ENCODE measurements at regions not wholly inside any gene's neighbourhood (a gene's known extent, or its start where the extent isn't known, plus 50 kb on each side); places are given as distances from the start of the nearest gene placed in this dataset.

DNA sequence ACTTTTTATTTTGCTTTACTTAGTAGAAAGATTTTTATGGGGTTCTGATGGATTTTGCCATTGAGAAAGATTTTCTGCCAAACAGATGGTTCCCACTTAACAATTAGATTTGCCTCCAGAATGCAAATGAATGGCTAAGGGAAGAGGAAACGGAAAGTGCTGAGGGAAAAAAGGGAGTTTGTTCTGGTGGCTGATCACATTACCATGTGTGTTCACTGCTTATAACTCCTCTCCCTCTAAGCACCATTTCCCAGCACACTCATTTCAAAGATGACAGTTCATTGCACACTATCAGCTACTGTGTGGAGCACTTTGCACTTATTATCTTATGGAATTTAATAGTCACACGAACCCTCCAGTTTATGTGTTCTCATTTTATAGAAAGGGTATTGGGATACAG is 68.0 kb upstream of the GRID2 start:
- no peaks in the 10 kb centered on the region for H3K9me3 ChIP-seq (ENCODE audit: control insufficient read depth, insufficient read depth, low read length)
- H3K27me3 Mint-ChIP-seq (ENCODE audit: low read depth in 2 of 2) = no peaks in the 10 kb centered on the region
- H3K27ac ChIP-seq (ENCODE audit: low read length) = no peak overlapping the region
- intact Hi-C loops (cut with micrococcal nuclease) = no loop called here
- no peak overlapping the region for H3K27ac Mint-ChIP-seq
- ATAC-seq = no peak
- TF ChIP-seq, protein P1, sequence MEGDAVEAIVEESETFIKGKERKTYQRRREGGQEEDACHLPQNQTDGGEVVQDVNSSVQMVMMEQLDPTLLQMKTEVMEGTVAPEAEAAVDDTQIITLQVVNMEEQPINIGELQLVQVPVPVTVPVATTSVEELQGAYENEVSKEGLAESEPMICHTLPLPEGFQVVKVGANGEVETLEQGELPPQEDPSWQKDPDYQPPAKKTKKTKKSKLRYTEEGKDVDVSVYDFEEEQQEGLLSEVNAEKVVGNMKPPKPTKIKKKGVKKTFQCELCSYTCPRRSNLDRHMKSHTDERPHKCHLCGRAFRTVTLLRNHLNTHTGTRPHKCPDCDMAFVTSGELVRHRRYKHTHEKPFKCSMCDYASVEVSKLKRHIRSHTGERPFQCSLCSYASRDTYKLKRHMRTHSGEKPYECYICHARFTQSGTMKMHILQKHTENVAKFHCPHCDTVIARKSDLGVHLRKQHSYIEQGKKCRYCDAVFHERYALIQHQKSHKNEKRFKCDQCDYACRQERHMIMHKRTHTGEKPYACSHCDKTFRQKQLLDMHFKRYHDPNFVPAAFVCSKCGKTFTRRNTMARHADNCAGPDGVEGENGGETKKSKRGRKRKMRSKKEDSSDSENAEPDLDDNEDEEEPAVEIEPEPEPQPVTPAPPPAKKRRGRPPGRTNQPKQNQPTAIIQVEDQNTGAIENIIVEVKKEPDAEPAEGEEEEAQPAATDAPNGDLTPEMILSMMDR (IDR thresholded peaks at IDR 0.05) = no peak
- H3K4me3 ChIP-seq (ENCODE audit: low read length) = no peak overlapping the region
- H3K36me3 Mint-ChIP-seq = no peaks in the 10 kb centered on the region
- no peaks in the 10 kb centered on the region for H3K4me1 Mint-ChIP-seq
- DNase-seq = no peak
- no peaks in the 10 kb centered on the region for H3K36me3 ChIP-seq (ENCODE audit: control insufficient read depth, insufficient read depth, low read length)
- no peaks in the 10 kb centered on the region for H3K27me3 ChIP-seq (ENCODE audit: control insufficient read depth, insufficient read depth, low read length)
- H3K4me1 ChIP-seq (ENCODE audit: control insufficient read depth, insufficient read depth, low read length) = no peaks in the 10 kb centered on the region
- H3K4me3 Mint-ChIP-seq = no peak overlapping the region
- WGBS (ENCODE audit: insufficient coverage) = no CpG with 5 or more reads among the region's 2 CpGs
- H3K9me3 Mint-ChIP-seq = peaks cover 10 to 25% of the 10 kb centered on the region in 2 donors

DNA sequence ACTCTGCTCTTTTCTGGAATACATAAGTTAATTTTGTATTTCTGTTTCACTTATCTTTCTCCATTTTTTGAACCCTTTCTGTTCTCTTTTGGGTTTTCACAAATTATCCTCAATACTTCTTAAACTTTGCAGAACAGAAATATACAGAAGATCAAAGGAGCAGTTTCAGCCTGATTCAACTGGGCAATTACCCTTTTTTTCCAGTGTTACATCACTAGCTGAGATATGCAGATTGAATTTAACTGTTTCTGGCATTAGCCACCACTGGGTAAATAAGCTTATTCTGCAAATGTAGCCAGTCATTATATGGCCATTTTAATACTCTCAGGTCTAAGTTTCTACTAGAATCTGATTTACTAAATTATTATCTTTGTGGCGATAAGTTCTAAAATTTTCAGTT is 66.9 kb upstream of the GRID2 start:
- no CpG with 5 or more reads among the region's 1 CpG for WGBS (ENCODE audit: insufficient coverage)
- ATAC-seq (no peak), DNase-seq (no peak)
- no peak overlapping the region for H3K4me3 ChIP-seq (ENCODE audit: low read length)
- no peaks in the 10 kb centered on the region for H3K36me3 ChIP-seq (ENCODE audit: control insufficient read depth, insufficient read depth, low read length)
- Mint-ChIP-seq H3K36me3 (no peaks in the 10 kb centered on the region), H3K27me3 (ENCODE audit: low read depth in 2 of 2) (no peaks in the 10 kb centered on the region), H3K4me1 (no peaks in the 10 kb centered on the region), H3K4me3 (no peak overlapping the region), H3K9me3 (peaks cover 10 to 25% of the 10 kb centered on the region in 2 donors), H3K27ac (no peak overlapping the region)
- no peak overlapping the region for H3K27ac ChIP-seq (ENCODE audit: low read length)
- H3K4me1 ChIP-seq (ENCODE audit: control insufficient read depth, insufficient read depth, low read length) = no peaks in the 10 kb centered on the region
- TF ChIP-seq, protein P1 (IDR thresholded peaks at IDR 0.05) = no peak
- intact Hi-C loops (cut with micrococcal nuclease) = no loop called here
- H3K9me3 ChIP-seq (ENCODE audit: control insufficient read depth, insufficient read depth, low read length) = no peaks in the 10 kb centered on the region
- H3K27me3 ChIP-seq (ENCODE audit: control insufficient read depth, insufficient read depth, low read length) = no peaks in the 10 kb centered on the region

DNA sequence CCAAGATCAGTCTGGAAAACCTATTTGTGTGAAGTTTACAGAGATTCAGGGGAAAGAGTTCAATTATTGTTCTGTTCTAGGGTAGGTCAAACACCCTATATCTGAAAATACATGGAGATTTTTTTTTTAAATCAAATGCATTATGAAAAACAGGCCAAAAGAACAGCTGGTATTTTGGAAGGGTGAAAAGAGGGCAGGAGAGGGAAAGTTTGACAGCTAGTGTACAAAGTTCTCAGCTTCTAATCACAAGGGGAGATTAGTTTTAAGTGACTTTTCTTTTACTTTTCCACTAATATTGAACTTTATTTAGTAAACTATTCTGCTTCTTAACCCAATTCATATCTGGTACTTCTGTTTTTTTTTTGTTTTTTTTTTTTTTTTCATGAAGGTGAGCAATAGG is 66.2 kb upstream of the GRID2 start:
- H3K4me3 ChIP-seq (ENCODE audit: low read length) = no peak overlapping the region
- Mint-ChIP-seq H3K27me3 (ENCODE audit: low read depth in 2 of 2) (no peaks in the 10 kb centered on the region), H3K9me3 (peaks cover 10 to 25% of the 10 kb centered on the region in 2 donors), H3K27ac (no peak overlapping the region), H3K4me3 (no peak overlapping the region), H3K4me1 (no peaks in the 10 kb centered on the region), H3K36me3 (no peaks in the 10 kb centered on the region)
- ATAC-seq (no peak), DNase-seq (no peak)
- TF ChIP-seq, protein P1 (IDR thresholded peaks at IDR 0.05) = no peak
- no peak overlapping the region for H3K27ac ChIP-seq (ENCODE audit: low read length)
- H3K4me1 ChIP-seq (ENCODE audit: control insufficient read depth, insufficient read depth, low read length) = no peaks in the 10 kb centered on the region
- no peaks in the 10 kb centered on the region for H3K27me3 ChIP-seq (ENCODE audit: control insufficient read depth, insufficient read depth, low read length)
- intact Hi-C loops (cut with micrococcal nuclease) = no loop called here
- H3K36me3 ChIP-seq (ENCODE audit: control insufficient read depth, insufficient read depth, low read length) = no peaks in the 10 kb centered on the region
- H3K9me3 ChIP-seq (ENCODE audit: control insufficient read depth, insufficient read depth, low read length) = no peaks in the 10 kb centered on the region

DNA sequence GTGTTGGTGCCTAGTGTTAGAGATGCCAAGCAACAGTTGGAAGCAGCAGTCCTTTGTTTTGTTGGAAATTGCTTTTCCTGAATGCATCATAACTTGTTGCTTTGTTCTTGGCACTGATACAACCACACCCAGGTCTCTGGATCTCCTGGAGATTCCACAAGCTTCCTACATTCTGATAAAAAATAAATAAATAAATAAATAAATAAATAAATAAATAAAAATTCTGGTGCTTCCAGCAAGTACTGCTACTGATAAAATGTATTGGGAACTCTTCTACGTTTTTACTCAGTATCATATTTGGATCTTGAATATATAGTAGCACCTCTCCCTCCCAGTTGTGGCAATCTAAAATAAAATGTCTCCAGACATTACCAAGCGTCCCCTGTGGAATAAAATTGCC is 62.7 kb upstream of the GRID2 start:
- H3K27me3 ChIP-seq (ENCODE audit: control insufficient read depth, insufficient read depth, low read length) = no peaks in the 10 kb centered on the region
- no peak overlapping the region for H3K4me3 ChIP-seq (ENCODE audit: low read length)
- intact Hi-C loops (cut with micrococcal nuclease) = no loop called here
- no peaks in the 10 kb centered on the region for H3K4me1 ChIP-seq (ENCODE audit: control insufficient read depth, insufficient read depth, low read length)
- no peaks in the 10 kb centered on the region for H3K36me3 ChIP-seq (ENCODE audit: control insufficient read depth, insufficient read depth, low read length)
- Mint-ChIP-seq H3K9me3 (peaks cover 12 to 24% of the 10 kb centered on the region in 2 donors), H3K4me1 (no peaks in the 10 kb centered on the region), H3K27me3 (ENCODE audit: low read depth in 2 of 2) (no peaks in the 10 kb centered on the region), H3K36me3 (no peaks in the 10 kb centered on the region), H3K27ac (no peak overlapping the region), H3K4me3 (no peak overlapping the region)
- no CpG with 5 or more reads among the region's 2 CpGs for WGBS (ENCODE audit: insufficient coverage)
- TF ChIP-seq, protein P1 (IDR thresholded peaks at IDR 0.05) = no peak
- H3K27ac ChIP-seq (ENCODE audit: low read length) = no peak overlapping the region
- no peak for DNase-seq
- no peak for ATAC-seq
- no peaks in the 10 kb centered on the region for H3K9me3 ChIP-seq (ENCODE audit: control insufficient read depth, insufficient read depth, low read length)

All from natural killer cell (primary cell).